NCI-H82 treated with DMSO at 0.1 percent for 48 hours (cell line): ENCODE measurements at regions not wholly inside any gene's neighbourhood (a gene's known extent, or its start where the extent isn't known, plus 50 kb on each side); places are given as distances from the start of the nearest gene placed in this dataset.

ENCODE experiments used
- DNase-seq: peaks from one replicate; lab custom pipeline; 2025; ENCODE audit not compliant: unreplicated experiment; lab: John Stamatoyannopoulos, UW

- no peak for DNase-seq
Measured at GRCh38 chr18:57991552-57991951, 52.5 kb upstream of the NEDD4L start.

- no peak for DNase-seq
Measured at GRCh38 chr18:57989536-57989935, 54.5 kb upstream of the NEDD4L start.

GRCh38 chr18:57984490-57985115 is 59.4 kb upstream of the NEDD4L start:
- no peak for DNase-seq

- no peak for DNase-seq
Measured at GRCh38 chr18:57983965-57984364, 60.1 kb upstream of the NEDD4L start.

GRCh38 chr18:57983472-57983871 is 60.6 kb upstream of the NEDD4L start:
- DNase-seq, result no peak

- DNase-seq, result no peak
Measured at GRCh38 chr18:57982372-57983021, 61.5 kb upstream of the NEDD4L start.

GRCh38 chr18:57981308-57982028 is 62.6 kb upstream of the NEDD4L start:
- no peak for DNase-seq

- DNase-seq, result no peak
Measured at GRCh38 chr18:57980573-57981307, 63.3 kb upstream of the NEDD4L start.

GRCh38 chr18:57976230-57976773 is 67.7 kb upstream of the NEDD4L start:
- DNase-seq, result no peak

- no peak for DNase-seq
Measured at GRCh38 chr18:57975805-57976204, 68.2 kb upstream of the NEDD4L start.

- DNase-seq, result no peak
Measured at GRCh38 chr18:57974585-57975265, 69.3 kb upstream of the NEDD4L start.

- DNase-seq, result no peak
Measured at GRCh38 chr18:57973889-57974288, 70.1 kb upstream of the NEDD4L start.

- DNase-seq, result no peak
Measured at GRCh38 chr18:57970356-57971095, 73.5 kb upstream of the NEDD4L start.

- DNase-seq, result no peak
Measured at GRCh38 chr18:57969824-57970223, 74.2 kb upstream of the NEDD4L start.

GRCh38 chr18:57965246-57965645 is 78.8 kb upstream of the NEDD4L start:
- no peak for DNase-seq

GRCh38 chr18:57961876-57962505 is 82.0 kb upstream of the NEDD4L start:
- DNase-seq, result no peak

- no peak for DNase-seq
Measured at GRCh38 chr18:57961411-57961810, 82.6 kb upstream of the NEDD4L start.

- DNase-seq, result peak; percentile 24
Measured at GRCh38 chr18:57959278-57959677, 84.7 kb upstream of the NEDD4L start.

GRCh38 chr18:57957210-57957609 is 86.8 kb upstream of the NEDD4L start:
- DNase-seq, result no peak

- DNase-seq, result no peak
Measured at GRCh38 chr18:57956491-57956890, 87.5 kb upstream of the NEDD4L start.
